ENCODE measurements at regions not wholly inside any gene's neighbourhood (a gene's known extent, or its start where the extent isn't known, plus 50 kb on each side); places are given as distances from the start of the nearest gene placed in this dataset.
"Not testable (repeated sequence)": the region's sequence is repeated elsewhere in the genome, so short reads cannot be mapped to it uniquely, and the experiment has no call there.

GRCh38 chr14:25699981-25700380 is 650.0 kb upstream of the STXBP6 start:
- no peaks in the 10 kb centered on the region for H3K27me3 ChIP-seq
- no peak for TF ChIP-seq POLR2A (IDR thresholded peaks at IDR 0.05)
- TF ChIP-seq, protein P1, sequence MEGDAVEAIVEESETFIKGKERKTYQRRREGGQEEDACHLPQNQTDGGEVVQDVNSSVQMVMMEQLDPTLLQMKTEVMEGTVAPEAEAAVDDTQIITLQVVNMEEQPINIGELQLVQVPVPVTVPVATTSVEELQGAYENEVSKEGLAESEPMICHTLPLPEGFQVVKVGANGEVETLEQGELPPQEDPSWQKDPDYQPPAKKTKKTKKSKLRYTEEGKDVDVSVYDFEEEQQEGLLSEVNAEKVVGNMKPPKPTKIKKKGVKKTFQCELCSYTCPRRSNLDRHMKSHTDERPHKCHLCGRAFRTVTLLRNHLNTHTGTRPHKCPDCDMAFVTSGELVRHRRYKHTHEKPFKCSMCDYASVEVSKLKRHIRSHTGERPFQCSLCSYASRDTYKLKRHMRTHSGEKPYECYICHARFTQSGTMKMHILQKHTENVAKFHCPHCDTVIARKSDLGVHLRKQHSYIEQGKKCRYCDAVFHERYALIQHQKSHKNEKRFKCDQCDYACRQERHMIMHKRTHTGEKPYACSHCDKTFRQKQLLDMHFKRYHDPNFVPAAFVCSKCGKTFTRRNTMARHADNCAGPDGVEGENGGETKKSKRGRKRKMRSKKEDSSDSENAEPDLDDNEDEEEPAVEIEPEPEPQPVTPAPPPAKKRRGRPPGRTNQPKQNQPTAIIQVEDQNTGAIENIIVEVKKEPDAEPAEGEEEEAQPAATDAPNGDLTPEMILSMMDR (IDR thresholded peaks at IDR 0.05): no peak
- H3K4me3 ChIP-seq (replicated peaks in 1 of 3): no peak overlapping the region
- intact Hi-C loops (cut with DNase I): no loop called here
- DNase-seq: no peak
- WGBS, 2 donors: 73 to 75% methylated on average over 4 of the region's 4 CpGs
- no peak overlapping the region for H3K27ac ChIP-seq
- no peaks in the 10 kb centered on the region for H3K4me1 ChIP-seq
- no peaks in the 10 kb centered on the region for H3K9me3 ChIP-seq
- no peaks in the 10 kb centered on the region for H3K36me3 ChIP-seq

DNA sequence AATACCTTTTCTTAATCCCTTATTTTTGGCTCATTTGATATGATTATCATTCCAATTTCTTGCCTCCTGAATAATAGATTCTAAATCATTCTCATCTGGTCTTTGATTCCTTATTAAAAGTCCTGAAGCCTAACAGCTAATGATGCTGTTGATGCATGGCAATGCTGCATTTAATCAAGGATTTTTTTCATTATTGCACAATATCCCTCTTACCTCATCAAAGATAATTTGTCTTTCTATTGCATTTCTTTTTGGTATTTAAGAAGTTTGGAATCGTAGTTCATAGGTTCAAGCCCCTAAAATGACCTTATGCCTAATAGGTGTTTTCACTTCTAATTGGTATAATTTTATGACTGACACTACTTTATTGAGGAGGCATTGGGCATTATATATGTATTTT is 648.2 kb upstream of the STXBP6 start:
- Histone ChIP-seq H3K9me3 (no peaks in the 10 kb centered on the region), H3K4me1 (no peaks in the 10 kb centered on the region), H3K36me3 (no peaks in the 10 kb centered on the region), H3K27ac (no peak overlapping the region), H3K27me3 (no peaks in the 10 kb centered on the region), H3K4me3 (replicated peaks in 1 of 3) (no peak overlapping the region)
- intact Hi-C loops (cut with DNase I): no loop called here
- 74 to 80% methylated on average over 1 of the region's 1 CpG for WGBS, 2 donors
- DNase-seq: no peak
- TF ChIP-seq POLR2A (IDR thresholded peaks at IDR 0.05): no peak
- TF ChIP-seq, protein P1 (IDR thresholded peaks at IDR 0.05): no peak

DNA sequence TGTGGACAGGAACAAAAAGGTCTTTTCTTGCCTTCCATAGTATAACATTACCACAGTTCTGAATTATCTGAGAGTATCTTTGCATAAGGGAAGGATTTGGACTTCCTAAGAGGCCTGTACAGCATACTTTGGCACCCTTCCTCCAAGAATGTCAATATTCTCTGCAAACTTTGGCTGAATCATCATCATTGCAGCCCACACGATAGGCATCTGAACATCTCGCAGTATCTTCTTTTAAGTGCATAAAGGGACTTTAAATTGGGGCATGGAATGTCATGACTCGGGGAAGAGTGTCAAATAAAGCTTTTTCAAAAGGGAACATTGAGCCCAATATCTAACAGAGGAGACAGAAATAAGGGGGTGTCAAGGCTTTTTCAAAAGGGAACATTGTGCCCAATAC is 646.2 kb upstream of the STXBP6 start:
- no peaks in the 10 kb centered on the region for H3K36me3 ChIP-seq
- H3K4me1 ChIP-seq: no peaks in the 10 kb centered on the region
- intact Hi-C loops (cut with DNase I): no loop called here
- WGBS, 2 donors: 82 to 90% methylated on average over 3 of the region's 3 CpGs
- no peaks in the 10 kb centered on the region for H3K27me3 ChIP-seq
- H3K27ac ChIP-seq: no peak overlapping the region
- TF ChIP-seq, protein P1 (IDR thresholded peaks at IDR 0.05): no peak
- no peak for TF ChIP-seq POLR2A (IDR thresholded peaks at IDR 0.05)
- no peak overlapping the region for H3K4me3 ChIP-seq (replicated peaks in 1 of 3)
- no peaks in the 10 kb centered on the region for H3K9me3 ChIP-seq
- DNase-seq: no peak

- WGBS, 2 donors: 55 to 66% methylated on average over 2 of the region's 2 CpGs
- H3K27ac ChIP-seq: no peak overlapping the region
- no peak overlapping the region for H3K4me3 ChIP-seq (replicated peaks in 1 of 3)
- H3K4me1 ChIP-seq: no peaks in the 10 kb centered on the region
- DNase-seq: no peak
- intact Hi-C loops (cut with DNase I): no loop called here
- no peak for TF ChIP-seq POLR2A (IDR thresholded peaks at IDR 0.05)
- TF ChIP-seq, protein P1 (IDR thresholded peaks at IDR 0.05): no peak
- no peaks in the 10 kb centered on the region for H3K36me3 ChIP-seq
- no peaks in the 10 kb centered on the region for H3K9me3 ChIP-seq
- no peaks in the 10 kb centered on the region for H3K27me3 ChIP-seq
Observed at GRCh38 chr14:25685004-25685403, 635.1 kb upstream of the STXBP6 start.

DNA sequence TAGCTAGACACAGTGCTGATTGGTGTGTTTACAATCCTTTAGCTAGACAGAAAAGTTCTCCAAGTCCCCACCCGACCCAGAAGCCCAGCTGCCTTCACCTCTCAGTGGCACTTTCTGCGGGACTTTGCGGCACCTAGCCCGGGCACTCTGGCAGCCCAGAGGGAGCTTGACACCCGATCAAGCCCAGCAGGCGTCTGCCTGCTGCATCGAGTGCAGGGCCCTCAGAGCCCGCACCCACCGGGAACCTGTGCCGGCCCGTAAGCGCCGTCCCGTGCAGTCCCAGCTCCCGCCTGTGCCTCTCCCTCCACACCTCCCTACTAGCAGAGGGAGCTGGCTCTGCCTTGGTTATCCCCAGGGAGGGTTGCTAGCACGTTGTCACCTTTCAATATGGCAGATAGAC is 631.0 kb upstream of the STXBP6 start:
- Histone ChIP-seq H3K27me3 (no peaks in the 10 kb centered on the region), H3K4me3 (replicated peaks in 1 of 3) (no peak overlapping the region), H3K9me3 (no peaks in the 10 kb centered on the region), H3K27ac (no peak overlapping the region), H3K36me3 (no peaks in the 10 kb centered on the region), H3K4me1 (no peaks in the 10 kb centered on the region)
- no peak for TF ChIP-seq POLR2A (IDR thresholded peaks at IDR 0.05)
- TF ChIP-seq, protein P1 (IDR thresholded peaks at IDR 0.05): no peak
- 90 to 93% methylated on average over 15 to 16 of the region's 16 CpGs for WGBS, 2 donors
- intact Hi-C loops (cut with DNase I): no loop called here
- DNase-seq: no peak

DNA sequence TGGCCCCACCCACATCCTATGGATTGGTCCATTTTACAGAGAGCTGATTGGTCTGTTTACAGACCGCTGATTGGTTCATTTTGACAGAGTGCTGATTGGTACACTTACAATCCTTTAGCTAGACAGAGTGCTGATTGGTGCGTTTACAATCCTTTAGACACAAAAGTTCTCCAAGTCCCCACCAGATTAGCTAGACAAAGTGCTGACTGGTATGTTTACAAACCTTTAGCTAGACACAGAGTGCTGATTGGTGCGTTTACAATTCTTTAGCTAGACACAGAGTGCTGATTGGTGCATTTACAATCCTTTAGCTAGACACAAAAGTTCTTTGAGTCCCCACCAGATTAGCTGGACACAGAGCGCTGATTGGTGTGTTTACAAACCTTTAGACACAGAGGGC is 630.6 kb upstream of the STXBP6 start:
- H3K36me3 ChIP-seq; H3K4me3 ChIP-seq (replicated peaks in 1 of 3); H3K9me3 ChIP-seq; H3K4me1 ChIP-seq; H3K27me3 ChIP-seq; H3K27ac ChIP-seq; DNase-seq; intact Hi-C loops (cut with DNase I): not testable (repeated sequence)
- 88 to 95% methylated on average over 4 of the region's 4 CpGs for WGBS, 2 donors

All from thyroid gland (tissue), 4 donors.